Osteoblast (primary cell): ENCODE measurements at regions not wholly inside any gene's neighbourhood (a gene's known extent, or its start where the extent isn't known, plus 50 kb on each side); places are given as distances from the start of the nearest gene placed in this dataset.

Experiments used
- DNase-seq: peaks from one replicate; pipeline ENCODE4 v3.0.0; 2011; ENCODE audit warnings: low spot score, mixed read lengths; ENCODE audit not compliant: insufficient read length; ENCODE audit errors: missing footprints
- H2AFZ ChIP-seq: 2 replicates; pipeline ENCODE4 v1.6.0; 2011; ENCODE audit warnings: mild to moderate bottlenecking, low read length
- H3K27ac ChIP-seq: 2 replicates; pipeline ENCODE4 v1.5.1; 2011; ENCODE audit warnings: mild to moderate bottlenecking, low read depth, low read length, moderate library complexity
- H3K27me3 ChIP-seq: 2 replicates; pipeline ENCODE4 v1.6.0; 2012; ENCODE audit warnings: mild to moderate bottlenecking, control low read depth, inconsistent platforms, low read length, moderate library complexity; ENCODE audit not compliant: insufficient read depth
- H3K36me3 ChIP-seq: 2 replicates; pipeline ENCODE4 v1.5.1; 2011; ENCODE audit warnings: mild to moderate bottlenecking, low read length, control low read depth, moderate library complexity; ENCODE audit not compliant: insufficient read depth
- H3K4me1 ChIP-seq: 2 replicates; pipeline ENCODE4 v1.5.1; 2011; ENCODE audit warnings: mild to moderate bottlenecking, low read length, control low read depth, moderate library complexity; ENCODE audit not compliant: insufficient read depth
- H3K4me2 ChIP-seq: 2 replicates; pipeline ENCODE4 v1.6.0; 2011; ENCODE audit warnings: mild to moderate bottlenecking, low read length; ENCODE audit not compliant: insufficient read depth
- H3K4me3 ChIP-seq: fragments of 200-600 bp; sonication (generic); 3 replicates; pipeline ENCODE4 v1.5.1; 2012; ENCODE audit warnings: mild to moderate bottlenecking, low read length, inconsistent platforms; ENCODE audit not compliant: insufficient read depth
- H3K79me2 ChIP-seq: 2 replicates; pipeline ENCODE4 v1.6.0; 2012; ENCODE audit warnings: mild to moderate bottlenecking, low read length, control low read depth, inconsistent platforms; ENCODE audit not compliant: insufficient read depth
- H3K9me3 ChIP-seq: 2 replicates; pipeline ENCODE4 v1.5.1; 2011; ENCODE audit warnings: low read depth, low read length, control low read depth
- H4K20me1 ChIP-seq: 2 replicates; pipeline ENCODE4 v1.6.0; 2012; ENCODE audit warnings: mild to moderate bottlenecking, low read length, control low read depth; ENCODE audit not compliant: insufficient read depth
- CTCF ChIP-seq: IDR thresholded peaks from 2 replicates; pipeline ENCODE4 v1.5.1; 2011; ENCODE audit warnings: mild to moderate bottlenecking, low read depth, low read length, moderate library complexity; ENCODE audit errors: extremely low read depth

- H3K79me2 ChIP-seq: no peaks in the 10 kb centered on the region
Observed at GRCh38 chr5:175305251-175305650, 138.7 kb downstream of the DRD1 start.

GRCh38 chr5:175290379-175290778 lies 153.6 kb downstream of the DRD1 start:
- H3K79me2 ChIP-seq: no peaks in the 10 kb centered on the region
- H3K27ac ChIP-seq: no peak overlapping the region
- no peaks in the 10 kb centered on the region for H4K20me1 ChIP-seq
- DNase-seq: no peak
- H3K4me3 ChIP-seq: no peak overlapping the region
- H3K36me3 ChIP-seq: no peaks in the 10 kb centered on the region
- H3K9me3 ChIP-seq: no peaks in the 10 kb centered on the region
- H3K4me1 ChIP-seq: no peaks in the 10 kb centered on the region
- H2AFZ ChIP-seq: no peak overlapping the region
- no peak for TF ChIP-seq CTCF
- no peak overlapping the region for H3K4me2 ChIP-seq
- no peaks in the 10 kb centered on the region for H3K27me3 ChIP-seq

More at GRCh38 chr5:175305251-175305650, 138.7 kb downstream of the DRD1 start:
- no peak for TF ChIP-seq CTCF
- no peaks in the 10 kb centered on the region for H3K4me1 ChIP-seq
- no peaks in the 10 kb centered on the region for H3K27me3 ChIP-seq
- no peak for DNase-seq
- H3K27ac ChIP-seq: no peak overlapping the region
- no peak overlapping the region for H3K4me2 ChIP-seq
- H2AFZ ChIP-seq: no peak overlapping the region
- peaks cover 2% of the 10 kb centered on the region for H3K9me3 ChIP-seq
- H4K20me1 ChIP-seq: no peaks in the 10 kb centered on the region
- H3K36me3 ChIP-seq: no peaks in the 10 kb centered on the region
- no peak overlapping the region for H3K4me3 ChIP-seq

- no peak for TF ChIP-seq CTCF
- H3K4me2 ChIP-seq: no peak overlapping the region
Observed at GRCh38 chr5:175288048-175288621, 155.8 kb downstream of the DRD1 start.

GRCh38 chr5:175286981-175287380 lies 157.0 kb downstream of the DRD1 start:
- Histone ChIP-seq H3K4me1 (no peaks in the 10 kb centered on the region), H3K27me3 (no peaks in the 10 kb centered on the region), H3K4me2 (no peak overlapping the region), H3K36me3 (no peaks in the 10 kb centered on the region), H4K20me1 (no peaks in the 10 kb centered on the region), H2AFZ (no peak overlapping the region), H3K79me2 (no peaks in the 10 kb centered on the region), H3K27ac (no peak overlapping the region), H3K9me3 (no peaks in the 10 kb centered on the region), H3K4me3 (no peak overlapping the region)
- no peak for TF ChIP-seq CTCF
- DNase-seq: no peak

More at GRCh38 chr5:175288048-175288621, 155.8 kb downstream of the DRD1 start:
- Histone ChIP-seq H3K4me1 (no peaks in the 10 kb centered on the region), H3K4me3 (no peak overlapping the region), H2AFZ (no peak overlapping the region), H4K20me1 (no peaks in the 10 kb centered on the region), H3K27ac (no peak overlapping the region), H3K36me3 (no peaks in the 10 kb centered on the region), H3K9me3 (no peaks in the 10 kb centered on the region), H3K27me3 (no peaks in the 10 kb centered on the region), H3K79me2 (no peaks in the 10 kb centered on the region)
- DNase-seq: no peak
